ENCODE measurements at regions not wholly inside any gene's neighbourhood (a gene's known extent, or its start where the extent isn't known, plus 50 kb on each side); places are given as distances from the start of the nearest gene placed in this dataset.
"Not testable (repeated sequence)": the region's sequence is repeated elsewhere in the genome, so short reads cannot be mapped to it uniquely, and the experiment has no call there.

GRCh38 chr6:135736351-135736750 is 115.2 kb upstream of the PDE7B start:
- H3K36me3 Mint-ChIP-seq (ENCODE audit: low read depth); H3K4me3 Mint-ChIP-seq; H3K4me2 ChIP-seq; H4K20me1 ChIP-seq (replicated peaks; ENCODE audit: insufficient read depth); H3F3A ChIP-seq (replicated peaks; ENCODE audit: low read depth); H2AFZ ChIP-seq; H3K79me2 ChIP-seq (replicated peaks; ENCODE audit: insufficient read depth); H3K4me3 ChIP-seq; H3K9me2 ChIP-seq (ENCODE audit: insufficient read depth); H3K27ac ChIP-seq (ENCODE audit: low read depth); H3K27ac Mint-ChIP-seq; H3K27me3 Mint-ChIP-seq (ENCODE audit: insufficient read depth, low read depth, poor library complexity); H3K4me1 Mint-ChIP-seq; H3K4me1 ChIP-seq (ENCODE audit: insufficient read depth); H3K9me3 Mint-ChIP-seq; H3K27me3 ChIP-seq (ENCODE audit: insufficient read depth); H3K36me3 ChIP-seq (ENCODE audit: insufficient read depth); DNase-seq (ENCODE audit: low spot score); ATAC-seq: not testable (repeated sequence)

GRCh38 chr6:135738636-135739035 is 112.9 kb upstream of the PDE7B start:
- no peaks in the 10 kb centered on the region for H3K9me3 Mint-ChIP-seq
- H3K4me1 ChIP-seq (ENCODE audit: insufficient read depth), result no peaks in the 10 kb centered on the region
- no peaks in the 10 kb centered on the region for H3K27me3 Mint-ChIP-seq (ENCODE audit: insufficient read depth, low read depth, poor library complexity)
- H3F3A ChIP-seq (replicated peaks; ENCODE audit: low read depth), result no peaks in the 10 kb centered on the region
- no peak overlapping the region for H3K27ac Mint-ChIP-seq
- DNase-seq (ENCODE audit: low spot score) (no peak), ATAC-seq (no peak)
- H3K27ac ChIP-seq (ENCODE audit: low read depth), result no peak overlapping the region
- H4K20me1 ChIP-seq (replicated peaks; ENCODE audit: insufficient read depth), result no peaks in the 10 kb centered on the region
- H2AFZ ChIP-seq, result no peak overlapping the region
- TF ChIP-seq, protein P1, sequence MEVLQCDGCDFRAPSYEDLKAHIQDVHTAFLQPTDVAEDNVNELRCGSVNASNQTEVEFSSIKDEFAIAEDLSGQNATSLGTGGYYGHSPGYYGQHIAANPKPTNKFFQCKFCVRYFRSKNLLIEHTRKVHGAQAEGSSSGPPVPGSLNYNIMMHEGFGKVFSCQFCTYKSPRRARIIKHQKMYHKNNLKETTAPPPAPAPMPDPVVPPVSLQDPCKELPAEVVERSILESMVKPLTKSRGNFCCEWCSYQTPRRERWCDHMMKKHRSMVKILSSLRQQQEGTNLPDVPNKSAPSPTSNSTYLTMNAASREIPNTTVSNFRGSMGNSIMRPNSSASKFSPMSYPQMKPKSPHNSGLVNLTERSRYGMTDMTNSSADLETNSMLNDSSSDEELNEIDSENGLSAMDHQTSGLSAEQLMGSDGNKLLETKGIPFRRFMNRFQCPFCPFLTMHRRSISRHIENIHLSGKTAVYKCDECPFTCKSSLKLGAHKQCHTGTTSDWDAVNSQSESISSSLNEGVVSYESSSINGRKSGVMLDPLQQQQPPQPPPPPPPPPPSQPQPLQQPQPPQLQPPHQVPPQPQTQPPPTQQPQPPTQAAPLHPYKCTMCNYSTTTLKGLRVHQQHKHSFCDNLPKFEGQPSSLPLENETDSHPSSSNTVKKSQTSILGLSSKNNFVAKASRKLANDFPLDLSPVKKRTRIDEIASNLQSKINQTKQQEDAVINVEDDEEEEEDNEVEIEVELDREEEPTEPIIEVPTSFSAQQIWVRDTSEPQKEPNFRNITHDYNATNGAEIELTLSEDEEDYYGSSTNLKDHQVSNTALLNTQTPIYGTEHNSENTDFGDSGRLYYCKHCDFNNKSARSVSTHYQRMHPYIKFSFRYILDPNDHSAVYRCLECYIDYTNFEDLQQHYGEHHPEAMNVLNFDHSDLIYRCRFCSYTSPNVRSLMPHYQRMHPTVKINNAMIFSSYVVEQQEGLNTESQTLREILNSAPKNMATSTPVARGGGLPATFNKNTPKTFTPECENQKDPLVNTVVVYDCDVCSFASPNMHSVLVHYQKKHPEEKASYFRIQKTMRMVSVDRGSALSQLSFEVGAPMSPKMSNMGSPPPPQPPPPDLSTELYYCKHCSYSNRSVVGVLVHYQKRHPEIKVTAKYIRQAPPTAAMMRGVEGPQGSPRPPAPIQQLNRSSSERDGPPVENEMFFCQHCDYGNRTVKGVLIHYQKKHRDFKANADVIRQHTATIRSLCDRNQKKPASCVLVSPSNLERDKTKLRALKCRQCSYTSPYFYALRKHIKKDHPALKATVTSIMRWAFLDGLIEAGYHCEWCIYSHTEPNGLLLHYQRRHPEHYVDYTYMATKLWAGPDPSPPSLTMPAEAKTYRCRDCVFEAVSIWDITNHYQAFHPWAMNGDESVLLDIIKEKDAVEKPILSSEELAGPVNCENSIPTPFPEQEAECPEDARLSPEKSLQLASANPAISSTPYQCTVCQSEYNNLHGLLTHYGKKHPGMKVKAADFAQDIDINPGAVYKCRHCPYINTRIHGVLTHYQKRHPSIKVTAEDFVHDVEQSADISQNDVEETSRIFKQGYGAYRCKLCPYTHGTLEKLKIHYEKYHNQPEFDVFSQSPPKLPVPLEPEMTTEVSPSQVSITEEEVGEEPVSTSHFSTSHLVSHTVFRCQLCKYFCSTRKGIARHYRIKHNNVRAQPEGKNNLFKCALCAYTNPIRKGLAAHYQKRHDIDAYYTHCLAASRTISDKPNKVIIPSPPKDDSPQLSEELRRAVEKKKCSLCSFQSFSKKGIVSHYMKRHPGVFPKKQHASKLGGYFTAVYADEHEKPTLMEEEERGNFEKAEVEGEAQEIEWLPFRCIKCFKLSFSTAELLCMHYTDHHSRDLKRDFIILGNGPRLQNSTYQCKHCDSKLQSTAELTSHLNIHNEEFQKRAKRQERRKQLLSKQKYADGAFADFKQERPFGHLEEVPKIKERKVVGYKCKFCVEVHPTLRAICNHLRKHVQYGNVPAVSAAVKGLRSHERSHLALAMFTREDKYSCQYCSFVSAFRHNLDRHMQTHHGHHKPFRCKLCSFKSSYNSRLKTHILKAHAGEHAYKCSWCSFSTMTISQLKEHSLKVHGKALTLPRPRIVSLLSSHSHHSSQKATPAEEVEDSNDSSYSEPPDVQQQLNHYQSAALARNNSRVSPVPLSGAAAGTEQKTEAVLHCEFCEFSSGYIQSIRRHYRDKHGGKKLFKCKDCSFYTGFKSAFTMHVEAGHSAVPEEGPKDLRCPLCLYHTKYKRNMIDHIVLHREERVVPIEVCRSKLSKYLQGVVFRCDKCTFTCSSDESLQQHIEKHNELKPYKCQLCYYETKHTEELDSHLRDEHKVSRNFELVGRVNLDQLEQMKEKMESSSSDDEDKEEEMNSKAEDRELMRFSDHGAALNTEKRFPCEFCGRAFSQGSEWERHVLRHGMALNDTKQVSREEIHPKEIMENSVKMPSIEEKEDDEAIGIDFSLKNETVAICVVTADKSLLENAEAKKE (CRISPR knock-in tag; IDR thresholded peaks at IDR 0.05), result no peak
- no peak for TF ChIP-seq EZH2phosphoT487 (IDR thresholded peaks at IDR 0.05; ENCODE audit: unreplicated experiment)
- TF ChIP-seq, protein P2, sequence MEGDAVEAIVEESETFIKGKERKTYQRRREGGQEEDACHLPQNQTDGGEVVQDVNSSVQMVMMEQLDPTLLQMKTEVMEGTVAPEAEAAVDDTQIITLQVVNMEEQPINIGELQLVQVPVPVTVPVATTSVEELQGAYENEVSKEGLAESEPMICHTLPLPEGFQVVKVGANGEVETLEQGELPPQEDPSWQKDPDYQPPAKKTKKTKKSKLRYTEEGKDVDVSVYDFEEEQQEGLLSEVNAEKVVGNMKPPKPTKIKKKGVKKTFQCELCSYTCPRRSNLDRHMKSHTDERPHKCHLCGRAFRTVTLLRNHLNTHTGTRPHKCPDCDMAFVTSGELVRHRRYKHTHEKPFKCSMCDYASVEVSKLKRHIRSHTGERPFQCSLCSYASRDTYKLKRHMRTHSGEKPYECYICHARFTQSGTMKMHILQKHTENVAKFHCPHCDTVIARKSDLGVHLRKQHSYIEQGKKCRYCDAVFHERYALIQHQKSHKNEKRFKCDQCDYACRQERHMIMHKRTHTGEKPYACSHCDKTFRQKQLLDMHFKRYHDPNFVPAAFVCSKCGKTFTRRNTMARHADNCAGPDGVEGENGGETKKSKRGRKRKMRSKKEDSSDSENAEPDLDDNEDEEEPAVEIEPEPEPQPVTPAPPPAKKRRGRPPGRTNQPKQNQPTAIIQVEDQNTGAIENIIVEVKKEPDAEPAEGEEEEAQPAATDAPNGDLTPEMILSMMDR (conservative IDR thresholded peaks at IDR 0.05; ENCODE audit: low read depth in 2 of 2), result no peak
- TF ChIP-seq, protein P3, sequence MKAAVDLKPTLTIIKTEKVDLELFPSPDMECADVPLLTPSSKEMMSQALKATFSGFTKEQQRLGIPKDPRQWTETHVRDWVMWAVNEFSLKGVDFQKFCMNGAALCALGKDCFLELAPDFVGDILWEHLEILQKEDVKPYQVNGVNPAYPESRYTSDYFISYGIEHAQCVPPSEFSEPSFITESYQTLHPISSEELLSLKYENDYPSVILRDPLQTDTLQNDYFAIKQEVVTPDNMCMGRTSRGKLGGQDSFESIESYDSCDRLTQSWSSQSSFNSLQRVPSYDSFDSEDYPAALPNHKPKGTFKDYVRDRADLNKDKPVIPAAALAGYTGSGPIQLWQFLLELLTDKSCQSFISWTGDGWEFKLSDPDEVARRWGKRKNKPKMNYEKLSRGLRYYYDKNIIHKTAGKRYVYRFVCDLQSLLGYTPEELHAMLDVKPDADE (IDR thresholded peaks at IDR 0.05), result no peak
- no peak for TF ChIP-seq REST (IDR thresholded peaks at IDR 0.05; ENCODE audit: unreplicated experiment)
- no peak for TF ChIP-seq ZNF331 (CRISPR knock-in tag; IDR thresholded peaks at IDR 0.05; ENCODE audit: low read depth)
- TF ChIP-seq CREB1 (CRISPR knock-in tag; IDR thresholded peaks at IDR 0.05; ENCODE audit: low read depth), result no peak
- TF ChIP-seq EZH2 (IDR thresholded peaks at IDR 0.05; ENCODE audit: low read depth, unreplicated experiment), result no peak
- no peak for TF ChIP-seq NANOG (IDR thresholded peaks at IDR 0.05; ENCODE audit: borderline replicate concordance)
- no peak for TF ChIP-seq POLR2AphosphoS5 (IDR thresholded peaks at IDR 0.05; ENCODE audit: low read depth)
- TF ChIP-seq JUNB (IDR thresholded peaks at IDR 0.05; ENCODE audit: unreplicated experiment), result no peak
- H3K27me3 ChIP-seq (ENCODE audit: insufficient read depth), result no peaks in the 10 kb centered on the region
- peaks cover 4% of the 10 kb centered on the region; the same call in 2 of the 3 replicates for H3K4me1 Mint-ChIP-seq
- no peaks in the 10 kb centered on the region for H3K9me2 ChIP-seq (ENCODE audit: insufficient read depth)
- H3K36me3 Mint-ChIP-seq (ENCODE audit: low read depth), result no peaks in the 10 kb centered on the region
- no peaks in the 10 kb centered on the region for H3K36me3 ChIP-seq (ENCODE audit: insufficient read depth)
- H3K4me3 Mint-ChIP-seq, result no peak overlapping the region
- H3K4me3 ChIP-seq, result no peak overlapping the region
- H3K79me2 ChIP-seq (replicated peaks; ENCODE audit: insufficient read depth), result no peaks in the 10 kb centered on the region
- no peak overlapping the region for H3K4me2 ChIP-seq

Data from GM23338 (cell line).